H9 (cell line): ENCODE measurements at regions not wholly inside any gene's neighbourhood (a gene's known extent, or its start where the extent isn't known, plus 50 kb on each side); places are given as distances from the start of the nearest gene placed in this dataset.

Experiments used
- DNase-seq: peaks from one replicate; pipeline ENCODE4 v3.0.0-alpha.2; 2017
- H2AFZ ChIP-seq: one replicate; pipeline ENCODE4 v1.6.1; 2013; ENCODE audit warnings: mild to moderate bottlenecking, low read length, control low read depth, moderate library complexity
- H2AK5ac ChIP-seq: 2 replicates; pipeline ENCODE4 v1.6.1; 2013; ENCODE audit warnings: low read length, control low read depth, mixed read lengths; ENCODE audit not compliant: insufficient read length
- H2BK120ac ChIP-seq: one replicate; pipeline ENCODE4 v1.6.1; 2013; ENCODE audit warnings: low read depth, mild to moderate bottlenecking, low read length, control low read depth, inconsistent platforms; ENCODE audit not compliant: poor library complexity, severe bottlenecking
- H2BK12ac ChIP-seq: 2 replicates; pipeline ENCODE4 v1.6.1; 2013; ENCODE audit warnings: low read length, control low read depth, mixed read lengths, low read depth; ENCODE audit not compliant: insufficient read length
- H2BK15ac ChIP-seq: 2 replicates; pipeline ENCODE4 v1.6.1; 2013; ENCODE audit warnings: low read depth, low read length, control low read depth
- H2BK20ac ChIP-seq: one replicate; pipeline ENCODE4 v1.6.1; 2013; ENCODE audit warnings: low read depth, mild to moderate bottlenecking, low read length, control low read depth, inconsistent platforms; ENCODE audit not compliant: poor library complexity, severe bottlenecking
- H2BK5ac ChIP-seq: 2 replicates; pipeline ENCODE4 v1.6.1; 2013; ENCODE audit warnings: low read length, control low read depth, mixed read lengths; ENCODE audit not compliant: insufficient read length
- H3K14ac ChIP-seq: 2 replicates; pipeline ENCODE4 v1.6.1; 2013; ENCODE audit warnings: low read length, control low read depth; ENCODE audit not compliant: insufficient read depth
- H3K18ac ChIP-seq: 2 replicates; pipeline ENCODE4 v1.6.1; 2013; ENCODE audit warnings: low read depth, mild to moderate bottlenecking, mixed read lengths, low read length, control low read depth; ENCODE audit not compliant: insufficient read length
- H3K23ac ChIP-seq: 2 replicates; pipeline ENCODE4 v1.6.1; 2013; ENCODE audit warnings: low read length, control low read depth, mixed read lengths, low read depth; ENCODE audit not compliant: insufficient read length
- H3K23me2 ChIP-seq: 2 replicates; pipeline ENCODE4 v1.6.1; 2013; ENCODE audit warnings: low read depth, mild to moderate bottlenecking, mixed read lengths, low read length, control low read depth; ENCODE audit not compliant: insufficient read length, poor library complexity, severe bottlenecking
- H3K27ac ChIP-seq: 2 replicates; pipeline ENCODE4 v1.5.1; 2013; ENCODE audit warnings: low read length, control low read depth, mixed read lengths, low read depth; ENCODE audit not compliant: insufficient read length
- H3K27me3 ChIP-seq: 2 replicates; pipeline ENCODE4 v1.6.1; 2013; ENCODE audit warnings: low read length, control low read depth, inconsistent platforms; ENCODE audit not compliant: insufficient read depth
- H3K4ac ChIP-seq: 2 replicates; pipeline ENCODE4 v1.6.1; 2013; ENCODE audit warnings: low read depth, mild to moderate bottlenecking, control low read depth, inconsistent platforms, low read length, moderate library complexity
- H3K4me1 ChIP-seq: 2 replicates; pipeline ENCODE4 v1.6.1; 2013; ENCODE audit warnings: low read length, control low read depth, inconsistent platforms; ENCODE audit not compliant: insufficient read depth
- H3K4me2 ChIP-seq: 2 replicates; pipeline ENCODE4 v1.6.1; 2013; ENCODE audit warnings: low read length, control low read depth, mixed read lengths; ENCODE audit not compliant: insufficient read length, insufficient read depth
- H3K56ac ChIP-seq: 2 replicates; pipeline ENCODE4 v1.6.1; 2013; ENCODE audit warnings: low read depth, mild to moderate bottlenecking, mixed read lengths, low read length, control low read depth; ENCODE audit not compliant: insufficient read length
- H3K79me1 ChIP-seq: 2 replicates; pipeline ENCODE4 v1.6.1; 2013; ENCODE audit warnings: low read depth, mild to moderate bottlenecking, moderate library complexity, low read length, control low read depth, inconsistent platforms; ENCODE audit not compliant: insufficient read depth, poor library complexity, severe bottlenecking
- H3K79me2 ChIP-seq: 2 replicates; pipeline ENCODE4 v1.6.1; 2013; ENCODE audit warnings: low read length, control low read depth, inconsistent platforms; ENCODE audit not compliant: insufficient read depth
- H3K9ac ChIP-seq: 2 replicates; pipeline ENCODE4 v1.6.1; 2013; ENCODE audit warnings: low read length, control low read depth, mixed read lengths; ENCODE audit not compliant: insufficient read length; ENCODE audit errors: extremely low read depth
- H3K9me3 ChIP-seq: one replicate; pipeline ENCODE4 v1.6.1; 2013; ENCODE audit warnings: low read depth, low read length, inconsistent platforms; ENCODE audit not compliant: control insufficient read depth
- H3T11ph ChIP-seq: one replicate; pipeline ENCODE4 v1.6.1; 2013; ENCODE audit warnings: mild to moderate bottlenecking, low read length, control low read depth, inconsistent platforms
- H4K20me1 ChIP-seq: one replicate; pipeline ENCODE4 v1.6.1; 2013; ENCODE audit not compliant: control insufficient read depth, insufficient read length, insufficient read depth
- H4K5ac ChIP-seq: 2 replicates; pipeline ENCODE4 v1.6.1; 2013; ENCODE audit warnings: low read depth, mild to moderate bottlenecking, mixed read lengths, low read length, control low read depth; ENCODE audit not compliant: insufficient read length
- H4K8ac ChIP-seq: replicated peaks from 2 replicates; pipeline ENCODE4 v1.6.1; 2013; ENCODE audit warnings: low read length, control low read depth, mixed read lengths, low read depth; ENCODE audit not compliant: insufficient read length
- H4K91ac ChIP-seq: 2 replicates; pipeline ENCODE4 v1.6.1; 2013; ENCODE audit warnings: low read depth, mild to moderate bottlenecking, moderate library complexity, mixed read lengths, low read length, control low read depth; ENCODE audit not compliant: insufficient read length
- H3K27ac Mint-ChIP-seq, 3 experiments: 2 replicates in 2 of 3; 3 replicates in 1 of 3; pipeline ENCODE4 v1.8.0; 2020 to 2021; ENCODE audit warnings: mixed read lengths in 3 of 3, mild to moderate bottlenecking in 1 of 3, moderate library complexity in 1 of 3
- H3K27me3 Mint-ChIP-seq: 2 replicates; pipeline ENCODE4 v1.8.0; 2021; ENCODE audit warnings: low read depth, mild to moderate bottlenecking, moderate library complexity, mixed read lengths
- H3K36me3 Mint-ChIP-seq, 3 experiments: 2 replicates in 2 of 3; 3 replicates in 1 of 3; pipeline ENCODE4 v1.8.0; 2020 to 2021; ENCODE audit warnings: low read depth in 3 of 3, mixed read lengths in 3 of 3; ENCODE audit not compliant: insufficient read depth in 1 of 3
- H3K4me1 Mint-ChIP-seq, 2 experiments: 2 replicates each; pipeline ENCODE4 v1.8.0; 2020; ENCODE audit warnings: mixed read lengths in 2 of 2
- H3K4me3 Mint-ChIP-seq, 2 experiments: 2 replicates in 1 of 2; 3 replicates in 1 of 2; pipeline ENCODE4 v1.8.0; 2020 to 2021; ENCODE audit warnings: mild to moderate bottlenecking in 2 of 2, mixed read lengths in 2 of 2, moderate library complexity in 1 of 2
- H3K9me3 Mint-ChIP-seq, 2 experiments: 2 replicates in 1 of 2; 3 replicates in 1 of 2; pipeline ENCODE4 v1.8.0; 2020; ENCODE audit warnings: mild to moderate bottlenecking in 2 of 2, mixed read lengths in 2 of 2, moderate library complexity in 1 of 2
- WGBS: extraction: QIAGEN DNeasy Blood & Tissue Kit; methylation state at CpG from one replicate; pipeline ENCODE4 v1.1.7; 2013; ENCODE audit warnings: missing lambda C conversion rate, low lambda C conversion rate, mixed read lengths; ENCODE audit not compliant: insufficient read length; ENCODE audit errors: extremely low coverage; 5-methylcytosine and 5-hydroxymethylcytosine counted together
- TF ChIP-seq, protein P1 (sequence below): fragments of 200-600 bp; sonication (generic); conservative IDR thresholded peaks from 3 replicates; pipeline ENCODE4 v1.8.0; 2021; ENCODE audit warnings: antibody characterized with exemption, mild to moderate bottlenecking

DNA sequence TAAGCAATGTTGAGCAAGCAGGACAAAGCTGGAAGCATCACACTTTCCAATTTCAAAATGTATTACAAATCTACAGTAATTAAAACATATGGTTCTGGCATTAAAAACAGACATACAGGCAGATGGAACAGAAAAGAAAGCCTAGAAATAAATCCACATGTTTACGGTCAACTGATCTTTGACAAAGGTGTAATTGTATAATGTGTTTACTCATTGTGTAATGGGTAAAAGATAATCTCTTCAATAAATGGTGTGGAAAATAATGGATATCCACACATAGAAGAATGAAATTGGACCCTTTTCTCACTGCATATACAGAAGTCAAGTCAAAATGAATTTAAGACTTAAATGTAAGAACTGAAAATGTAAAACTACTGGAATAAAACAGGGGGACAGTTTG is 394.2 kb downstream of the ANKRD50 start:
- no peak overlapping the region for H3K4me3 Mint-ChIP-seq
- Histone ChIP-seq H2AK5ac (no peak overlapping the region), H2BK5ac (no peak overlapping the region), H4K8ac (no peak overlapping the region), H2BK20ac (no peak overlapping the region), H2AFZ (no peak overlapping the region), H3K56ac (no peak overlapping the region), H4K5ac (no peak overlapping the region), H3T11ph (no peak overlapping the region), H4K91ac (no peak overlapping the region), H2BK120ac (no peak overlapping the region), H3K79me2 (no peaks in the 10 kb centered on the region), H2BK12ac (no peak overlapping the region), H4K20me1 (no peaks in the 10 kb centered on the region), H3K18ac (no peak overlapping the region), H3K14ac (no peak overlapping the region), H3K23ac (no peak overlapping the region), H3K4me1 (no peaks in the 10 kb centered on the region), H3K9ac (no peak overlapping the region), H3K27ac (no peak overlapping the region), H3K4me2 (no peak overlapping the region), H3K23me2 (no peaks in the 10 kb centered on the region), H2BK15ac (no peak overlapping the region), H3K79me1 (no peaks in the 10 kb centered on the region), H3K27me3 (no peaks in the 10 kb centered on the region), H3K4ac (no peak overlapping the region), H3K9me3 (no peaks in the 10 kb centered on the region)
- H3K27me3 Mint-ChIP-seq: no peaks in the 10 kb centered on the region
- H3K9me3 Mint-ChIP-seq: no peaks in the 10 kb centered on the region; a peak in 1 of 5 replicates
- no CpG with 5 or more reads among the region's 1 CpG for WGBS
- TF ChIP-seq, protein P1, sequence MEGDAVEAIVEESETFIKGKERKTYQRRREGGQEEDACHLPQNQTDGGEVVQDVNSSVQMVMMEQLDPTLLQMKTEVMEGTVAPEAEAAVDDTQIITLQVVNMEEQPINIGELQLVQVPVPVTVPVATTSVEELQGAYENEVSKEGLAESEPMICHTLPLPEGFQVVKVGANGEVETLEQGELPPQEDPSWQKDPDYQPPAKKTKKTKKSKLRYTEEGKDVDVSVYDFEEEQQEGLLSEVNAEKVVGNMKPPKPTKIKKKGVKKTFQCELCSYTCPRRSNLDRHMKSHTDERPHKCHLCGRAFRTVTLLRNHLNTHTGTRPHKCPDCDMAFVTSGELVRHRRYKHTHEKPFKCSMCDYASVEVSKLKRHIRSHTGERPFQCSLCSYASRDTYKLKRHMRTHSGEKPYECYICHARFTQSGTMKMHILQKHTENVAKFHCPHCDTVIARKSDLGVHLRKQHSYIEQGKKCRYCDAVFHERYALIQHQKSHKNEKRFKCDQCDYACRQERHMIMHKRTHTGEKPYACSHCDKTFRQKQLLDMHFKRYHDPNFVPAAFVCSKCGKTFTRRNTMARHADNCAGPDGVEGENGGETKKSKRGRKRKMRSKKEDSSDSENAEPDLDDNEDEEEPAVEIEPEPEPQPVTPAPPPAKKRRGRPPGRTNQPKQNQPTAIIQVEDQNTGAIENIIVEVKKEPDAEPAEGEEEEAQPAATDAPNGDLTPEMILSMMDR: no peak
- no peak overlapping the region for H3K27ac Mint-ChIP-seq
- no peaks in the 10 kb centered on the region; a peak in 1 of 7 replicates for H3K36me3 Mint-ChIP-seq
- H3K4me1 Mint-ChIP-seq: peaks cover 7 to 13% of the 10 kb centered on the region in 2 experiments; a peak in 3 of 4 replicates
- DNase-seq: no peak
